ENCODE measurements at regions not wholly inside any gene's neighbourhood (a gene's known extent, or its start where the extent isn't known, plus 50 kb on each side); places are given as distances from the start of the nearest gene placed in this dataset.

GRCh38 chr10:36256948-36257356 lies 614.9 kb upstream of the FZD8 start:
- Histone ChIP-seq H2BK15ac (ENCODE audit: low read depth, low read length) (no peak overlapping the region), H2BK5ac (ENCODE audit: low read depth, low read length, poor library complexity, severe bottlenecking) (no peak overlapping the region), H3K4me3 (ENCODE audit: insufficient read depth, low read depth, low read length) (no peak overlapping the region), H3K9ac (ENCODE audit: low read depth, low read length) (no peak overlapping the region), H4K91ac (ENCODE audit: insufficient read depth, low read depth, low read length) (no peak overlapping the region), H4K5ac (ENCODE audit: low read depth, low read length) (no peak overlapping the region), H4K20me1 (ENCODE audit: insufficient read depth, low read length) (no peaks in the 10 kb centered on the region), H4K8ac (ENCODE audit: low read depth in 2 of 2, low read length in 2 of 2) (no peak overlapping the region), H2BK120ac (ENCODE audit: low read depth, low read length) (no peak overlapping the region), H3K56ac (ENCODE audit: extremely low read depth, insufficient read depth, low read length) (no peak overlapping the region), H3K4me1 (ENCODE audit: control insufficient read depth, insufficient read depth, low read length) (no peaks in the 10 kb centered on the region), H3K79me1 (ENCODE audit: low read depth in 1 of 2, low read length in 2 of 2) (no peaks in the 10 kb centered on the region), H3K23ac (ENCODE audit: low read depth, low read length) (no peak overlapping the region), H3K36me3 (ENCODE audit: control insufficient read depth, insufficient read depth, low read length) (no peaks in the 10 kb centered on the region), H2BK20ac (ENCODE audit: low read depth, low read length) (no peak overlapping the region), H3K9me1 (ENCODE audit: insufficient read depth, low read length) (no peaks in the 10 kb centered on the region), H3K9me3 (ENCODE audit: control insufficient read depth, insufficient read depth, low read length) (no peaks in the 10 kb centered on the region), H3K18ac (ENCODE audit: low read depth, low read length) (no peak overlapping the region), H3K27ac (ENCODE audit: insufficient read depth, low read length) (no peak overlapping the region), H3K14ac (replicated peaks; ENCODE audit: low read depth, low read length) (no peak overlapping the region), H2AK5ac (ENCODE audit: low read depth, low read length) (no peak overlapping the region), H2AFZ (replicated peaks; ENCODE audit: low read length, poor library complexity) (no peak overlapping the region), H3K4ac (ENCODE audit: low read depth, low read length) (no peak overlapping the region), H3K4me2 (ENCODE audit: low read depth, low read length) (no peak overlapping the region), H3K27me3 (ENCODE audit: control insufficient read depth, insufficient read depth, low read length) (no peaks in the 10 kb centered on the region), H2AK9ac (replicated peaks; ENCODE audit: low read depth, low read length, poor library complexity) (no peak overlapping the region)
- DNase-seq (peak; percentile 41), ATAC-seq (ENCODE audit: low read depth) (no peak)
- WGBS, 2 experiments (ENCODE audit: extremely low coverage in 2 of 2, insufficient read length in 1 of 2), result no CpG with 5 or more reads among the region's 2 CpGs
- ChIA-PET POLR2A (ENCODE audit: unreplicated experiment) (no interaction called here), CTCF (interaction anchor here (1.2 kb wide), 1 partner anchor 9 kb away, joined by 3 read pairs; no protein-coding TSS in a partner anchor)
- TF ChIP-seq CEBPB (IDR thresholded peaks at IDR 0.05; ENCODE audit: low read depth, low read length) (peak; percentile 62), MAZ (IDR thresholded peaks at IDR 0.05; ENCODE audit: borderline replicate concordance, low read depth, low read length) (no peak)
- no TSS peak for BruUV-seq (replicated peaks)
- in situ Hi-C loops (cut with MboI; ENCODE audit: low sequenced_read_pairs) (no loop called here), dilution Hi-C loops (cut with HindIII; ENCODE audit: low sequenced_read_pairs, unreplicated experiment) (no loop called here), intact Hi-C loops (cut with micrococcal nuclease) (no loop called here)

Data from IMR-90 (cell line).